SK-N-SH treated with all-trans-retinoic acid at 6 μM for 48 hours (cell line): ENCODE measurements at regions not wholly inside any gene's neighbourhood (a gene's known extent, or its start where the extent isn't known, plus 50 kb on each side); places are given as distances from the start of the nearest gene placed in this dataset.

ENCODE experiments used
- ARNTL ChIP-seq: fragments of 450-650 bp; formaldehyde crosslinking; IDR thresholded peaks from 2 replicates; pipeline ENCODE4 v1.5.0; 2020; ENCODE audit warnings: low read depth, mild to moderate bottlenecking, moderate library complexity, borderline replicate concordance
- POU6F1 ChIP-seq: fragments of 250-450 bp; sonication (Bioruptor Pico); IDR thresholded peaks from 2 replicates; pipeline ENCODE4 v1.8.0; 2021; ENCODE audit warnings: low read depth, mild to moderate bottlenecking, moderate library complexity, borderline replicate concordance
- PPARA ChIP-seq: fragments of 250-450 bp; sonication (Bioruptor Pico); IDR thresholded peaks from 2 replicates; pipeline ENCODE4 v1.5.0; 2020; ENCODE audit warnings: mild to moderate bottlenecking, borderline replicate concordance
- RARB ChIP-seq: fragments of 250-450 bp; sonication (Bioruptor Pico); IDR thresholded peaks from 2 replicates; pipeline ENCODE4 v1.8.0; 2021; ENCODE audit warnings: mild to moderate bottlenecking, moderate library complexity
- TSHZ2 ChIP-seq: fragments of 250-450 bp; sonication (Bioruptor Pico); IDR thresholded peaks from 2 replicates; pipeline ENCODE4 v1.5.0; 2020; ENCODE audit warnings: mild to moderate bottlenecking, moderate library complexity
- ZNF70 ChIP-seq: fragments of 450-650 bp; formaldehyde crosslinking; IDR thresholded peaks from 2 replicates; pipeline ENCODE4 v1.5.0; 2020; ENCODE audit warnings: mild to moderate bottlenecking, moderate library complexity
- ZNF8 ChIP-seq: fragments of 450-650 bp; formaldehyde crosslinking; IDR thresholded peaks from 2 replicates; pipeline ENCODE4 v1.5.0; 2020; ENCODE audit warnings: mild to moderate bottlenecking, moderate library complexity
- TF ChIP-seq, protein P1 (sequence below): fragments of 250-450 bp; sonication (Bioruptor Pico); IDR thresholded peaks from 2 replicates; pipeline ENCODE4 v1.8.0; 2020; ENCODE audit warnings: mild to moderate bottlenecking, moderate library complexity, borderline replicate concordance

GRCh38 chr2:138298120-138298814 lies 203.3 kb upstream of the SPOPL start:
- TF ChIP-seq ZNF8 (no peak), ARNTL (CRISPR knock-in tag) (no peak), RARB (CRISPR knock-in tag) (no peak), ZNF70 (CRISPR knock-in tag) (no peak), TSHZ2 (CRISPR knock-in tag) (no peak), PPARA (CRISPR knock-in tag) (no peak), POU6F1 (CRISPR knock-in tag) (no peak)
- TF ChIP-seq, protein P1, sequence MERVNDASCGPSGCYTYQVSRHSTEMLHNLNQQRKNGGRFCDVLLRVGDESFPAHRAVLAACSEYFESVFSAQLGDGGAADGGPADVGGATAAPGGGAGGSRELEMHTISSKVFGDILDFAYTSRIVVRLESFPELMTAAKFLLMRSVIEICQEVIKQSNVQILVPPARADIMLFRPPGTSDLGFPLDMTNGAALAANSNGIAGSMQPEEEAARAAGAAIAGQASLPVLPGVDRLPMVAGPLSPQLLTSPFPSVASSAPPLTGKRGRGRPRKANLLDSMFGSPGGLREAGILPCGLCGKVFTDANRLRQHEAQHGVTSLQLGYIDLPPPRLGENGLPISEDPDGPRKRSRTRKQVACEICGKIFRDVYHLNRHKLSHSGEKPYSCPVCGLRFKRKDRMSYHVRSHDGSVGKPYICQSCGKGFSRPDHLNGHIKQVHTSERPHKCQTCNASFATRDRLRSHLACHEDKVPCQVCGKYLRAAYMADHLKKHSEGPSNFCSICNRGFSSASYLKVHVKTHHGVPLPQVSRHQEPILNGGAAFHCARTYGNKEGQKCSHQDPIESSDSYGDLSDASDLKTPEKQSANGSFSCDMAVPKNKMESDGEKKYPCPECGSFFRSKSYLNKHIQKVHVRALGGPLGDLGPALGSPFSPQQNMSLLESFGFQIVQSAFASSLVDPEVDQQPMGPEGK (CRISPR knock-in tag) = no peak
